ENCODE measurements at regions not wholly inside any gene's neighbourhood (a gene's known extent, or its start where the extent isn't known, plus 50 kb on each side); places are given as distances from the start of the nearest gene placed in this dataset.
A peak's percentile ranks its signal among the peaks of the same experiment; 100 is the strongest.

DNA sequence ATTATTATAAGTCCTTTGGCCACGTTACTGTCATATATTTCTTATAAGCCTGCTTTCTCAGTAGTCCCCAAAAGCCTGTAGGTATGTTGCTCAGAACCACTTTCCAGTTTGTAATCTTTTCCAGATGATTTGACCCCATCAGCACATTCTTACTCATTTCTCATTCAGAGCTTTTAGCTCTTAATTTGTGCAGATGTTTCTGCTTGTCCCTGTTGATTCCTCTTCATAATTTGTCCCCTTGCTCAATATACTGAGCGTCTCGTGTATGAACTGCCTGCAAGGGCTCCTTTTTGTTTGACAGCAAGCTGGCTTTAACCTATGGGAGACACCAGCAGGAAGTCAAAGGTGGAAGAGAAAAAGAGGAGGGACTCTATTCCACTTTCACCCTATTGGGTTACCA is 733.8 kb upstream of the GJE1 start:
- peaks cover 3% of the 10 kb centered on the region for H3K9me3 ChIP-seq (ENCODE audit: low read depth)
- DNase-seq (ENCODE audit: low spot score): no peak
- H3K36me3 ChIP-seq: no peaks in the 10 kb centered on the region
- H3K9me3 Mint-ChIP-seq: no peaks in the 10 kb centered on the region
- H3K4me1 ChIP-seq: no peaks in the 10 kb centered on the region
- no peaks in the 10 kb centered on the region for H3F3A ChIP-seq (ENCODE audit: low read depth)
- no peaks in the 10 kb centered on the region for H3K27me3 ChIP-seq
- TF ChIP-seq EZH2phosphoT487 (IDR thresholded peaks at IDR 0.05) (no peak), EZH2 (IDR thresholded peaks at IDR 0.05) (no peak)
- TF ChIP-seq, protein P1, sequence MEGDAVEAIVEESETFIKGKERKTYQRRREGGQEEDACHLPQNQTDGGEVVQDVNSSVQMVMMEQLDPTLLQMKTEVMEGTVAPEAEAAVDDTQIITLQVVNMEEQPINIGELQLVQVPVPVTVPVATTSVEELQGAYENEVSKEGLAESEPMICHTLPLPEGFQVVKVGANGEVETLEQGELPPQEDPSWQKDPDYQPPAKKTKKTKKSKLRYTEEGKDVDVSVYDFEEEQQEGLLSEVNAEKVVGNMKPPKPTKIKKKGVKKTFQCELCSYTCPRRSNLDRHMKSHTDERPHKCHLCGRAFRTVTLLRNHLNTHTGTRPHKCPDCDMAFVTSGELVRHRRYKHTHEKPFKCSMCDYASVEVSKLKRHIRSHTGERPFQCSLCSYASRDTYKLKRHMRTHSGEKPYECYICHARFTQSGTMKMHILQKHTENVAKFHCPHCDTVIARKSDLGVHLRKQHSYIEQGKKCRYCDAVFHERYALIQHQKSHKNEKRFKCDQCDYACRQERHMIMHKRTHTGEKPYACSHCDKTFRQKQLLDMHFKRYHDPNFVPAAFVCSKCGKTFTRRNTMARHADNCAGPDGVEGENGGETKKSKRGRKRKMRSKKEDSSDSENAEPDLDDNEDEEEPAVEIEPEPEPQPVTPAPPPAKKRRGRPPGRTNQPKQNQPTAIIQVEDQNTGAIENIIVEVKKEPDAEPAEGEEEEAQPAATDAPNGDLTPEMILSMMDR (IDR thresholded peaks at IDR 0.05): no peak
- H4K20me1 ChIP-seq (ENCODE audit: low read depth): no peaks in the 10 kb centered on the region
- no peaks in the 10 kb centered on the region for H3K79me2 ChIP-seq (ENCODE audit: low read depth)
- no peaks in the 10 kb centered on the region for H3K36me3 Mint-ChIP-seq
- H3K4me3 ChIP-seq: no peak overlapping the region
- peak overlapping the region; percentile 42 for H2AFZ ChIP-seq (replicated peaks)
- H3K4me2 ChIP-seq: no peak overlapping the region
- no peaks in the 10 kb centered on the region for H3K4me1 Mint-ChIP-seq
- no peaks in the 10 kb centered on the region for H3K27me3 Mint-ChIP-seq (ENCODE audit: insufficient read depth, low read depth)
- no peak overlapping the region for H3K9ac ChIP-seq
- no peak overlapping the region for H3K4me3 Mint-ChIP-seq
- H3K27ac ChIP-seq: no peak overlapping the region
- H3K27ac Mint-ChIP-seq: peak overlapping the region; percentile 18

DNA sequence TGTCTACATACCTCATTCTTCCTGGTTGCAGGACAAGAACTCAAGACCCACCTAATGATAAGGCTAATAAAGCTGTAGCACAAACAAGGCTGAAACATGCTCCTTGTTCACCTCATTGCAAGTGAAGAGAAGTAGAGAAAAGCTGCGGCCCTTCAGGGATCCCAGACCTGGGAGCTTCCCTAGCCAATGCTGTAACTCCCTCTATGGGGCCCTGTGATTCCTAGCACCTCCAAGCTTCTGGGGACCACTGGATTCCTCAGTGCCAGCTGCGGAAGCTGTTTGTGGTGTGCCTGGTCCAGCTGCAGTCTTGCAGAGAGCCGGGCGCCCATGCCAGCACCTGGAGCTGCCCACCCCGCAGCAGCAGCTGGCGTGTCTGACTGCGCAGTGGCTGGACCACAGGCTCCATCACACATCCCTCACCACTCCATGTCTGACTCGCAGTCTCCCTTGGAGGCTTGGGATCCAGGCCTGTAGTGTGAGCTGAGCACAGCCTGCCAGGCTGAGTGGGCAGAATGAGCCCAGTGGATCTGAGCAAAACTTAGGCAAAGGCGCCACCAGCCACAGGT is 737.2 kb upstream of the GJE1 start:
- Mint-ChIP-seq H3K36me3 (no peaks in the 10 kb centered on the region), H3K4me3 (no peak overlapping the region), H3K4me1 (peaks cover 2% of the 10 kb centered on the region), H3K9me3 (no peaks in the 10 kb centered on the region), H3K27me3 (ENCODE audit: insufficient read depth, low read depth) (peaks cover 2% of the 10 kb centered on the region), H3K27ac (no peak overlapping the region)
- H3K36me3 ChIP-seq: no peaks in the 10 kb centered on the region
- DNase-seq (ENCODE audit: low spot score): no peak
- no peaks in the 10 kb centered on the region for H3K27me3 ChIP-seq
- H3K27ac ChIP-seq: no peak overlapping the region
- H4K20me1 ChIP-seq (ENCODE audit: low read depth): no peaks in the 10 kb centered on the region
- peaks cover 3% of the 10 kb centered on the region for H3K9me3 ChIP-seq (ENCODE audit: low read depth)
- H3K4me1 ChIP-seq: no peaks in the 10 kb centered on the region
- TF ChIP-seq, protein P1 (IDR thresholded peaks at IDR 0.05): no peak
- no peak for TF ChIP-seq EZH2phosphoT487 (IDR thresholded peaks at IDR 0.05)
- TF ChIP-seq EZH2 (IDR thresholded peaks at IDR 0.05): no peak
- no peak overlapping the region for H3K9ac ChIP-seq
- no peak overlapping the region for H3K4me2 ChIP-seq
- no peaks in the 10 kb centered on the region for H3K79me2 ChIP-seq (ENCODE audit: low read depth)
- H2AFZ ChIP-seq (replicated peaks): peak overlapping the region; percentile 26
- no peak overlapping the region for H3K4me3 ChIP-seq
- no peaks in the 10 kb centered on the region for H3F3A ChIP-seq (ENCODE audit: low read depth)

DNA sequence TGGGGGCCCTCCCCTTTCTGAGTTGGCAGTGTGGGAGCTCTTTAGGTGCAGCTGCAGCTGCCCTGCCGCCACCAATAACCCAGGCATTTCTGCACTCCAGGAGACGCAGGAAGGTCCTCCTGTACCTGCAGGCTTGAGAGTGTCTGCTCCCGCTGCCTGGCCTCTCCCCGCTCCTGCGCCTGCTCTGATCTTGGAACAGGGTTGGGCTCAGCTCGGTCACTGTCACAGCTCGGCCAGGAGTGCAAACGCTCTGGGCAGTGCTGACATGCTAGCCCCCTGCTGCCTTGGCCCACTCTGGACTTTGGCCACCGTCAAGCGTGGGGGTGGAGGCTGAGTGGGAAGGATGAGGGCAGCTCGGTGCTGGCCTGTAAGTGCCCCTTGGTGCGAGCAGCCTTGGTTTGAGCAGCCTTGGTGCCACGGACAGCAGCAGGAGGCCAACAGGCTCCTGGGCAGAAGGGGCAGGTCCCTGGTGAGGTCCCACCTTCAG is 738.1 kb upstream of the GJE1 start:
- no peak for DNase-seq (ENCODE audit: low spot score)
- TF ChIP-seq EZH2phosphoT487 (IDR thresholded peaks at IDR 0.05): no peak
- TF ChIP-seq, protein P1 (IDR thresholded peaks at IDR 0.05): no peak
- no peak for TF ChIP-seq EZH2 (IDR thresholded peaks at IDR 0.05)
- no peaks in the 10 kb centered on the region for H4K20me1 ChIP-seq (ENCODE audit: low read depth)
- peaks cover 3% of the 10 kb centered on the region for H3K9me3 ChIP-seq (ENCODE audit: low read depth)
- no peaks in the 10 kb centered on the region for H3K27me3 ChIP-seq
- H3K79me2 ChIP-seq (ENCODE audit: low read depth): no peaks in the 10 kb centered on the region
- H3K36me3 ChIP-seq: no peaks in the 10 kb centered on the region
- H3K27ac ChIP-seq: no peak overlapping the region
- no peak overlapping the region for H3K4me3 Mint-ChIP-seq
- H3K4me2 ChIP-seq: no peak overlapping the region
- no peaks in the 10 kb centered on the region for H3K4me1 ChIP-seq
- H3K27ac Mint-ChIP-seq: no peak overlapping the region
- H3K4me3 ChIP-seq: no peak overlapping the region
- H3F3A ChIP-seq (ENCODE audit: low read depth): no peaks in the 10 kb centered on the region
- H2AFZ ChIP-seq (replicated peaks): no peak overlapping the region
- H3K27me3 Mint-ChIP-seq (ENCODE audit: insufficient read depth, low read depth): peaks cover 2% of the 10 kb centered on the region
- H3K9me3 Mint-ChIP-seq: no peaks in the 10 kb centered on the region
- H3K9ac ChIP-seq: no peak overlapping the region
- H3K4me1 Mint-ChIP-seq: peaks cover 2% of the 10 kb centered on the region
- H3K36me3 Mint-ChIP-seq: no peaks in the 10 kb centered on the region
